GM20000 (cell line): ENCODE measurements at regions not wholly inside any gene's neighbourhood (a gene's known extent, or its start where the extent isn't known, plus 50 kb on each side); places are given as distances from the start of the nearest gene placed in this dataset.

Source experiments
- DNase-seq: peaks from one replicate; pipeline ENCODE4 v3.0.0; 2012; ENCODE audit warnings: low spot score
- CTCF ChIP-seq: IDR thresholded peaks from 2 replicates; pipeline ENCODE4 v1.5.1; 2012; ENCODE audit warnings: mild to moderate bottlenecking, control low read depth; ENCODE audit errors: extremely low read depth, missing control alignments

- DNase-seq = peak; percentile 42
Measured at GRCh38 chr12:46473634-46474329, 101.2 kb upstream of the SLC38A2 start.

GRCh38 chr12:46472893-46473633, 100.5 kb upstream of the SLC38A2 start:
- no peak for DNase-seq
- TF ChIP-seq CTCF = no peak

More at GRCh38 chr12:46473634-46474329, 101.2 kb upstream of the SLC38A2 start:
- no peak for TF ChIP-seq CTCF

GRCh38 chr12:46472144-46472705, 99.7 kb upstream of the SLC38A2 start:
- DNase-seq = no peak
- TF ChIP-seq CTCF = no peak

GRCh38 chr12:46471404-46471803, 98.8 kb upstream of the SLC38A2 start:
- no peak for TF ChIP-seq CTCF
- DNase-seq = no peak

- TF ChIP-seq CTCF = no peak
- DNase-seq = no peak
Measured at GRCh38 chr12:46470975-46471374, 98.4 kb upstream of the SLC38A2 start.

- no peak for DNase-seq
- TF ChIP-seq CTCF = no peak
Measured at GRCh38 chr12:46470036-46470627, 97.6 kb upstream of the SLC38A2 start.

- DNase-seq = no peak
- no peak for TF ChIP-seq CTCF
Measured at GRCh38 chr12:46468813-46469212, 96.2 kb upstream of the SLC38A2 start.
